H1 (cell line): ENCODE measurements at regions not wholly inside any gene's neighbourhood (a gene's known extent, or its start where the extent isn't known, plus 50 kb on each side); places are given as distances from the start of the nearest gene placed in this dataset.

Source experiments
- CTCF ChIA-PET: fragments of 300-600 bp; sonication (Branson Sonifier 250); formaldehyde crosslinking; loops from one replicate; lab custom pipeline; 2021; ENCODE audit not compliant: partially characterized antibody; lab: Charles Lee
- POLR2A ChIA-PET: fragments of 300-600 bp; sonication (Branson Sonifier 250); formaldehyde crosslinking; loops from one replicate; lab custom pipeline; 2021; ENCODE audit warnings: inconsistent platforms; ENCODE audit not compliant: partially characterized antibody; lab: Charles Lee
- DNase-seq, 2 experiments: peaks; one replicate each; pipeline versions ENCODE4 v3.0.0 to v3.0.0-alpha.2; 2010 to 2022; ENCODE audit warnings: low spot score in 2 of 2, low read depth in 1 of 2, mixed read lengths in 1 of 2
- FAIRE-seq: peaks from 2 replicates; lab custom pipeline; 2011; peaks lifted over from hg19 to GRCh38; lab: Jason Lieb, UNC
- H2AFZ ChIP-seq: 2 replicates; pipeline ENCODE4 v1.8.1; 2012; ENCODE audit warnings: low read length, inconsistent platforms
- H2AK5ac ChIP-seq: 2 replicates; pipeline ENCODE4 v1.6.1; 2013; ENCODE audit warnings: low read depth, low read length
- H2BK120ac ChIP-seq: replicated peaks from 2 replicates; pipeline ENCODE3; 2013; ENCODE audit warnings: low read depth, low read length, inconsistent platforms
- H2BK12ac ChIP-seq: 2 replicates; pipeline ENCODE4 v1.6.1; 2013; ENCODE audit warnings: low read depth, low read length
- H2BK15ac ChIP-seq: 2 replicates; pipeline ENCODE4 v1.6.1; 2013; ENCODE audit warnings: low read length
- H2BK20ac ChIP-seq: 2 replicates; pipeline ENCODE4 v1.6.1; 2013; ENCODE audit warnings: low read length
- H2BK5ac ChIP-seq: 2 replicates; pipeline ENCODE4 v1.6.1; 2013; ENCODE audit warnings: low read depth, low read length
- H3K14ac ChIP-seq: 2 replicates; pipeline ENCODE4 v1.6.1; 2013; ENCODE audit warnings: inconsistent platforms; ENCODE audit not compliant: insufficient read length
- H3K18ac ChIP-seq: 2 replicates; pipeline ENCODE4 v1.6.1; 2013; ENCODE audit warnings: low read length; ENCODE audit errors: extremely low read depth
- H3K23ac ChIP-seq: 2 replicates; pipeline ENCODE4 v1.6.1; 2013; ENCODE audit warnings: inconsistent platforms; ENCODE audit not compliant: insufficient read length
- H3K23me2 ChIP-seq: 2 replicates; pipeline ENCODE4 v1.6.1; 2013; ENCODE audit warnings: low read depth, low read length
- H3K27ac ChIP-seq: 2 replicates; pipeline ENCODE4 v1.6.1; 2011; ENCODE audit warnings: low read depth, low read length, inconsistent platforms
- H3K27me3 ChIP-seq, 4 experiments: replicated peaks in 1 of 4; 1 replicate in 1 of 4; 2 replicates in 3 of 4; pipeline versions ENCODE4 v1.6.1 to v1.8.1; 2011 to 2013; ENCODE audit warnings: low read length in 3 of 4, mild to moderate bottlenecking in 3 of 4, inconsistent platforms in 2 of 4, mixed read lengths in 2 of 4, moderate library complexity in 1 of 4; ENCODE audit not compliant: control insufficient read depth in 3 of 4, insufficient read depth in 3 of 4; ENCODE audit errors: extremely low read depth in 1 of 4
- H3K36me3 ChIP-seq, 4 experiments: 2 replicates each; pipeline versions ENCODE4 v1.6.1 to v1.8.1; 2011 to 2013; ENCODE audit warnings: mild to moderate bottlenecking in 4 of 4, low read length in 3 of 4, moderate library complexity in 2 of 4, control low read depth in 1 of 4, inconsistent platforms in 1 of 4; ENCODE audit not compliant: insufficient read depth in 4 of 4, control insufficient read depth in 2 of 4
- H3K4ac ChIP-seq: replicated peaks from 2 replicates; pipeline ENCODE3; 2013; ENCODE audit warnings: low read length, low read depth, mixed read lengths, inconsistent platforms; ENCODE audit not compliant: insufficient read length
- H3K4me1 ChIP-seq, 4 experiments: replicated peaks in 1 of 4; 1 replicate in 1 of 4; 2 replicates in 3 of 4; pipeline versions ENCODE4 v1.6.1 to v1.8.1; 2011 to 2013; ENCODE audit warnings: low read length in 3 of 4, inconsistent platforms in 2 of 4, mixed read lengths in 1 of 4; ENCODE audit not compliant: insufficient read depth in 4 of 4, control insufficient read depth in 3 of 4
- H3K4me2 ChIP-seq, 2 experiments: 2 replicates each; pipeline versions ENCODE4 v1.6.1 to v1.8.1; 2011 to 2013; ENCODE audit warnings: low read depth in 2 of 2, low read length in 2 of 2, control low read depth in 1 of 2, inconsistent platforms in 1 of 2, mild to moderate bottlenecking in 1 of 2; ENCODE audit not compliant: insufficient read depth in 1 of 2
- H3K4me3 ChIP-seq, 4 experiments: fragments of 200-600, 300-600 bp in 1 of 4; sonication (generic), shearing (Covaris generic), sonication (Bioruptor Twin) in 1 of 4; 2 replicates each; pipeline versions ENCODE4 v1.5.1 to v1.8.1; 2011 to 2016; ENCODE audit warnings: low read length in 4 of 4, low read depth in 3 of 4, control low read depth in 2 of 4, inconsistent platforms in 2 of 4, mild to moderate bottlenecking in 2 of 4, mixed read lengths in 1 of 4, moderate library complexity in 1 of 4; ENCODE audit not compliant: insufficient read depth in 2 of 4; ENCODE audit errors: extremely low read depth in 1 of 4
- H3K56ac ChIP-seq: replicated peaks from 2 replicates; pipeline ENCODE3; 2013; ENCODE audit warnings: low read depth, mild to moderate bottlenecking, mixed read lengths, low read length, inconsistent platforms; ENCODE audit not compliant: insufficient read length
- H3K79me1 ChIP-seq: 2 replicates; pipeline ENCODE4 v1.6.1; 2013; ENCODE audit warnings: low read depth, low read length, control low read depth
- H3K79me2 ChIP-seq, 2 experiments: 2 replicates each; pipeline versions ENCODE4 v1.6.1 to v1.8.1; 2012 to 2013; ENCODE audit warnings: low read length in 2 of 2, mild to moderate bottlenecking in 2 of 2, inconsistent platforms in 1 of 2; ENCODE audit not compliant: insufficient read depth in 2 of 2, control insufficient read depth in 1 of 2
- H3K9ac ChIP-seq, 4 experiments: replicated peaks in 1 of 4; 1 replicate in 1 of 4; 2 replicates in 3 of 4; pipeline versions ENCODE4 v1.6.1 to v1.8.1; 2011 to 2013; ENCODE audit warnings: low read depth in 3 of 4, low read length in 3 of 4, control low read depth in 2 of 4, mild to moderate bottlenecking in 2 of 4, moderate library complexity in 2 of 4, inconsistent platforms in 1 of 4; ENCODE audit errors: extremely low read depth in 1 of 4
- H3K9me3 ChIP-seq, 2 experiments: 2 replicates each; pipeline versions ENCODE4 v1.6.1 to v1.8.1; 2012 to 2013; ENCODE audit warnings: mild to moderate bottlenecking in 2 of 2, moderate library complexity in 2 of 2, control low read depth in 1 of 2, inconsistent platforms in 1 of 2, low read depth in 1 of 2, low read length in 1 of 2, mixed read lengths in 1 of 2; ENCODE audit not compliant: insufficient read depth in 2 of 2
- H4K20me1 ChIP-seq, 2 experiments: replicated peaks in 1 of 2; 2 replicates each; pipeline versions ENCODE3 to v1.8.1; 2011 to 2013; ENCODE audit warnings: inconsistent platforms in 2 of 2, low read length in 2 of 2, mild to moderate bottlenecking in 1 of 2; ENCODE audit not compliant: insufficient read depth in 2 of 2, control insufficient read depth in 1 of 2
- H4K5ac ChIP-seq: 2 replicates; pipeline ENCODE4 v1.6.1; 2013; ENCODE audit warnings: low read length, low read depth, mixed read lengths, inconsistent platforms; ENCODE audit not compliant: insufficient read length
- H4K8ac ChIP-seq: 2 replicates; pipeline ENCODE4 v1.8.0; 2013; ENCODE audit warnings: mild to moderate bottlenecking, moderate library complexity, low read length, inconsistent platforms; ENCODE audit not compliant: insufficient read depth; ENCODE audit errors: extremely low read depth
- H4K91ac ChIP-seq: replicated peaks from 2 replicates; pipeline ENCODE3; 2013; ENCODE audit warnings: low read length, mixed read lengths, inconsistent platforms; ENCODE audit not compliant: insufficient read length
- CBX8 ChIP-seq: fragments of 300-800, 300-1000 bp; sonication (generic); IDR thresholded peaks from 2 replicates; pipeline ENCODE4 v1.7.1; 2016; ENCODE audit warnings: low read depth, low read length, borderline replicate concordance
- EGR1 ChIP-seq: IDR thresholded peaks from 2 replicates; pipeline ENCODE4 v1.6.1; 2011; ENCODE audit warnings: low read depth, low read length, borderline replicate concordance
- FOSL1 ChIP-seq: IDR thresholded peaks from 2 replicates; pipeline ENCODE4 v1.6.1; 2011; ENCODE audit warnings: mild to moderate bottlenecking, low read depth, low read length, moderate library complexity; ENCODE audit not compliant: insufficient read depth
- HDAC6 ChIP-seq: IDR thresholded peaks from one replicate; pipeline ENCODE4 v1.7.1; 2012; ENCODE audit warnings: low read depth, mild to moderate bottlenecking, inconsistent platforms, low read length, moderate library complexity
- KDM1A ChIP-seq: fragments of 200-600, 300-600 bp; sonication (generic); IDR thresholded peaks from 2 replicates; pipeline ENCODE4 v1.7.1; 2016; ENCODE audit warnings: mild to moderate bottlenecking, low read length, borderline replicate concordance
- KDM5A ChIP-seq: fragments of 200-600 bp; IDR thresholded peaks from 2 replicates; pipeline ENCODE4 v1.7.1; 2012; ENCODE audit warnings: mild to moderate bottlenecking, low read length, inconsistent platforms, mixed read lengths
- RFX5 ChIP-seq: IDR thresholded peaks from 2 replicates; pipeline ENCODE4 v1.6.1; 2011; ENCODE audit warnings: low read depth, low read length, improper control_type of control experiment, borderline replicate concordance
- WGBS, 2 experiments: shearing (Covaris generic) in 1 of 2; methylation state at CpG; one replicate each; pipeline versions ENCODE4 v1.1.6 to v1.1.7; 2013 to 2015; ENCODE audit warnings: low lambda C conversion rate in 2 of 2, mixed read lengths in 2 of 2, inconsistent platforms in 1 of 2, low coverage in 1 of 2, missing lambda C conversion rate in 1 of 2; ENCODE audit not compliant: insufficient replicate concordance in 2 of 2, insufficient coverage in 1 of 2, insufficient read length in 1 of 2; ENCODE audit errors: extremely low coverage in 1 of 2, missing lambda C conversion rate in 1 of 2; 5-methylcytosine and 5-hydroxymethylcytosine counted together
- TF ChIP-seq, protein P1 (sequence below), 3 experiments: IDR thresholded peaks; 1 replicate in 2 of 3; 2 replicates in 1 of 3; pipeline versions ENCODE4 v1.5.1 to v1.6.1; 2011; ENCODE audit warnings: low read length in 3 of 3, mild to moderate bottlenecking in 3 of 3, inconsistent platforms in 2 of 3, low read depth in 1 of 3, moderate library complexity in 1 of 3; ENCODE audit not compliant: insufficient read depth in 1 of 3; ENCODE audit errors: control extremely low read depth in 1 of 3

DNA sequence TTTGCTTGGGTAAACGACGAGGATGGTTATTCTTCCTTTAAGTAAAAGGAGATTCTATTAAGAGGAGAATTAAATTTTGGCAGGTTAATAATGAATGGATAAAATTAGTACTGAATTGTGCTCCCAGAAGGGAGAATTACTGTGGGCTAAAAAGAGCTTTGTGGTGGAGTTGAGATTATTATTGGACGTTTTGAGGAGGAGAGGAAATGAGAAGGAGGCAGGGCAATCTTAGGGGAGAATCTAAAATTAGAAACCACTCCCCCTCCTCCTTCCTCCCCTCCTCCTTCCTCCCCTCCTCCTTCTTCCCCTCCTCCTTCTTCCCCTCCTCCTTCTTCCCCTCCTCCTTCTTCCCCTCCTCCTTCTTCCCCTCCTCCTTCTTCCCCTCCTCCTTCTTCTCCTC is 331.8 kb downstream of the PRL start:
- H2AK5ac ChIP-seq = no peak overlapping the region
- no peak overlapping the region for H2AFZ ChIP-seq
- WGBS, 2 experiments = 77% methylated on average over 3 of the region's 3 CpGs; no CpG with 5 or more reads in 1 of the 2 experiments
- no peak overlapping the region for H3K4me2 ChIP-seq
- H3K4ac ChIP-seq = no peak overlapping the region
- no peak overlapping the region for H3K4me3 ChIP-seq
- H3K9ac ChIP-seq = no peak overlapping the region
- H4K8ac ChIP-seq = no peak overlapping the region
- no peak overlapping the region for H2BK5ac ChIP-seq
- no peak overlapping the region for H2BK12ac ChIP-seq
- ChIA-PET POLR2A (no interaction called here), CTCF (interaction anchor here (1.7 kb wide), 1 partner anchor 8 kb away, joined by 4 read pairs; no protein-coding TSS in a partner anchor)
- H3K23ac ChIP-seq = no peak overlapping the region
- no peak overlapping the region for H2BK120ac ChIP-seq
- peaks cover 0 to 19% of the 10 kb centered on the region in 2 experiments; a peak in 2 of 4 replicates for H3K79me2 ChIP-seq
- no peaks in the 10 kb centered on the region for H4K20me1 ChIP-seq
- no peaks in the 10 kb centered on the region; a peak in 2 of 8 replicates for H3K36me3 ChIP-seq
- no peak overlapping the region for H4K5ac ChIP-seq
- H3K4me1 ChIP-seq = peaks cover 0 to 12% (median 3%) of the 10 kb centered on the region in 4 experiments; a peak in 5 of 7 replicates
- H3K79me1 ChIP-seq = peaks cover 2% of the 10 kb centered on the region
- no peak for FAIRE-seq
- H3K18ac ChIP-seq = no peak overlapping the region
- H2BK20ac ChIP-seq = no peak overlapping the region
- no peaks in the 10 kb centered on the region for H3K27me3 ChIP-seq
- H3K56ac ChIP-seq = no peak overlapping the region
- no peak overlapping the region for H4K91ac ChIP-seq
- H2BK15ac ChIP-seq = no peak overlapping the region
- DNase-seq = no peak
- H3K27ac ChIP-seq = no peak overlapping the region
- H3K23me2 ChIP-seq = no peaks in the 10 kb centered on the region
- no peak for TF ChIP-seq RFX5
- no peak for TF ChIP-seq KDM5A
- TF ChIP-seq FOSL1 = no peak
- no peak for TF ChIP-seq KDM1A
- TF ChIP-seq HDAC6 = no peak
- TF ChIP-seq, protein P1, sequence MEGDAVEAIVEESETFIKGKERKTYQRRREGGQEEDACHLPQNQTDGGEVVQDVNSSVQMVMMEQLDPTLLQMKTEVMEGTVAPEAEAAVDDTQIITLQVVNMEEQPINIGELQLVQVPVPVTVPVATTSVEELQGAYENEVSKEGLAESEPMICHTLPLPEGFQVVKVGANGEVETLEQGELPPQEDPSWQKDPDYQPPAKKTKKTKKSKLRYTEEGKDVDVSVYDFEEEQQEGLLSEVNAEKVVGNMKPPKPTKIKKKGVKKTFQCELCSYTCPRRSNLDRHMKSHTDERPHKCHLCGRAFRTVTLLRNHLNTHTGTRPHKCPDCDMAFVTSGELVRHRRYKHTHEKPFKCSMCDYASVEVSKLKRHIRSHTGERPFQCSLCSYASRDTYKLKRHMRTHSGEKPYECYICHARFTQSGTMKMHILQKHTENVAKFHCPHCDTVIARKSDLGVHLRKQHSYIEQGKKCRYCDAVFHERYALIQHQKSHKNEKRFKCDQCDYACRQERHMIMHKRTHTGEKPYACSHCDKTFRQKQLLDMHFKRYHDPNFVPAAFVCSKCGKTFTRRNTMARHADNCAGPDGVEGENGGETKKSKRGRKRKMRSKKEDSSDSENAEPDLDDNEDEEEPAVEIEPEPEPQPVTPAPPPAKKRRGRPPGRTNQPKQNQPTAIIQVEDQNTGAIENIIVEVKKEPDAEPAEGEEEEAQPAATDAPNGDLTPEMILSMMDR (IDR thresholded peaks at IDR 0.05; ENCODE audit: control extremely low read depth in 1 of 3, insufficient read depth in 1 of 3, low read depth in 1 of 3, low read length in 3 of 3) = no peak
- TF ChIP-seq CBX8 = no peak
- TF ChIP-seq EGR1 = no peak
- no peak overlapping the region for H3K14ac ChIP-seq
- H3K9me3 ChIP-seq = no peaks in the 10 kb centered on the region
